HL-60 (cell line): ENCODE measurements at regions not wholly inside any gene's neighbourhood (a gene's known extent, or its start where the extent isn't known, plus 50 kb on each side); places are given as distances from the start of the nearest gene placed in this dataset.

Experiments used
- DNase-seq, 2 experiments: peaks; one replicate each; pipeline ENCODE4 v3.0.0-alpha.2; 2010 to 2020; ENCODE audit warnings: low read depth in 1 of 2, low spot score in 1 of 2
- H3K27ac ChIP-seq: fragments of 250-450 bp; sonication (Bioruptor Pico); replicated peaks from 2 replicates; pipeline ENCODE4 v1.5.1; 2020; ENCODE audit warnings: mild to moderate bottlenecking, moderate library complexity
- H3K27me3 ChIP-seq: fragments of 250-450 bp; sonication (Bioruptor Pico); 2 replicates; pipeline ENCODE4 v1.5.1; 2021; ENCODE audit warnings: mild to moderate bottlenecking, moderate library complexity; ENCODE audit not compliant: insufficient read depth, poor library complexity, severe bottlenecking
- H3K4me3 ChIP-seq: replicated peaks from 2 replicates; pipeline ENCODE4 v1.5.1; 2011; ENCODE audit warnings: mild to moderate bottlenecking, control low read depth, low read length; ENCODE audit not compliant: insufficient read depth
- GABPA ChIP-seq: IDR thresholded peaks from 2 replicates; pipeline ENCODE4 v1.6.1; 2012; ENCODE audit warnings: low read depth
- POLR2AphosphoS5 ChIP-seq: IDR thresholded peaks from 2 replicates; pipeline ENCODE4 v1.6.1; 2012; ENCODE audit warnings: low read depth
- SPI1 ChIP-seq: IDR thresholded peaks from 2 replicates; pipeline ENCODE4 v1.6.1; 2012; ENCODE audit warnings: low read depth, mild to moderate bottlenecking, borderline replicate concordance
- TF ChIP-seq, protein P1 (sequence below): IDR thresholded peaks from one replicate; pipeline ENCODE4 v1.5.1; 2011; ENCODE audit warnings: low read length, control low read depth, inconsistent platforms; ENCODE audit not compliant: insufficient read depth
- TF ChIP-seq, protein P2 (sequence below): IDR thresholded peaks from 2 replicates; pipeline ENCODE4 v1.6.1; 2012; ENCODE audit warnings: low read depth; ENCODE audit not compliant: insufficient replicate concordance

GRCh38 chr3:135889443-135889842 is 76.1 kb upstream of the PPP2R3A start:
- TF ChIP-seq, protein P1, sequence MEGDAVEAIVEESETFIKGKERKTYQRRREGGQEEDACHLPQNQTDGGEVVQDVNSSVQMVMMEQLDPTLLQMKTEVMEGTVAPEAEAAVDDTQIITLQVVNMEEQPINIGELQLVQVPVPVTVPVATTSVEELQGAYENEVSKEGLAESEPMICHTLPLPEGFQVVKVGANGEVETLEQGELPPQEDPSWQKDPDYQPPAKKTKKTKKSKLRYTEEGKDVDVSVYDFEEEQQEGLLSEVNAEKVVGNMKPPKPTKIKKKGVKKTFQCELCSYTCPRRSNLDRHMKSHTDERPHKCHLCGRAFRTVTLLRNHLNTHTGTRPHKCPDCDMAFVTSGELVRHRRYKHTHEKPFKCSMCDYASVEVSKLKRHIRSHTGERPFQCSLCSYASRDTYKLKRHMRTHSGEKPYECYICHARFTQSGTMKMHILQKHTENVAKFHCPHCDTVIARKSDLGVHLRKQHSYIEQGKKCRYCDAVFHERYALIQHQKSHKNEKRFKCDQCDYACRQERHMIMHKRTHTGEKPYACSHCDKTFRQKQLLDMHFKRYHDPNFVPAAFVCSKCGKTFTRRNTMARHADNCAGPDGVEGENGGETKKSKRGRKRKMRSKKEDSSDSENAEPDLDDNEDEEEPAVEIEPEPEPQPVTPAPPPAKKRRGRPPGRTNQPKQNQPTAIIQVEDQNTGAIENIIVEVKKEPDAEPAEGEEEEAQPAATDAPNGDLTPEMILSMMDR: no peak
- TF ChIP-seq SPI1 (no peak), GABPA (no peak), POLR2AphosphoS5 (no peak)
- TF ChIP-seq, protein P2, sequence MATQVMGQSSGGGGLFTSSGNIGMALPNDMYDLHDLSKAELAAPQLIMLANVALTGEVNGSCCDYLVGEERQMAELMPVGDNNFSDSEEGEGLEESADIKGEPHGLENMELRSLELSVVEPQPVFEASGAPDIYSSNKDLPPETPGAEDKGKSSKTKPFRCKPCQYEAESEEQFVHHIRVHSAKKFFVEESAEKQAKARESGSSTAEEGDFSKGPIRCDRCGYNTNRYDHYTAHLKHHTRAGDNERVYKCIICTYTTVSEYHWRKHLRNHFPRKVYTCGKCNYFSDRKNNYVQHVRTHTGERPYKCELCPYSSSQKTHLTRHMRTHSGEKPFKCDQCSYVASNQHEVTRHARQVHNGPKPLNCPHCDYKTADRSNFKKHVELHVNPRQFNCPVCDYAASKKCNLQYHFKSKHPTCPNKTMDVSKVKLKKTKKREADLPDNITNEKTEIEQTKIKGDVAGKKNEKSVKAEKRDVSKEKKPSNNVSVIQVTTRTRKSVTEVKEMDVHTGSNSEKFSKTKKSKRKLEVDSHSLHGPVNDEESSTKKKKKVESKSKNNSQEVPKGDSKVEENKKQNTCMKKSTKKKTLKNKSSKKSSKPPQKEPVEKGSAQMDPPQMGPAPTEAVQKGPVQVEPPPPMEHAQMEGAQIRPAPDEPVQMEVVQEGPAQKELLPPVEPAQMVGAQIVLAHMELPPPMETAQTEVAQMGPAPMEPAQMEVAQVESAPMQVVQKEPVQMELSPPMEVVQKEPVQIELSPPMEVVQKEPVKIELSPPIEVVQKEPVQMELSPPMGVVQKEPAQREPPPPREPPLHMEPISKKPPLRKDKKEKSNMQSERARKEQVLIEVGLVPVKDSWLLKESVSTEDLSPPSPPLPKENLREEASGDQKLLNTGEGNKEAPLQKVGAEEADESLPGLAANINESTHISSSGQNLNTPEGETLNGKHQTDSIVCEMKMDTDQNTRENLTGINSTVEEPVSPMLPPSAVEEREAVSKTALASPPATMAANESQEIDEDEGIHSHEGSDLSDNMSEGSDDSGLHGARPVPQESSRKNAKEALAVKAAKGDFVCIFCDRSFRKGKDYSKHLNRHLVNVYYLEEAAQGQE: no peak

DNA sequence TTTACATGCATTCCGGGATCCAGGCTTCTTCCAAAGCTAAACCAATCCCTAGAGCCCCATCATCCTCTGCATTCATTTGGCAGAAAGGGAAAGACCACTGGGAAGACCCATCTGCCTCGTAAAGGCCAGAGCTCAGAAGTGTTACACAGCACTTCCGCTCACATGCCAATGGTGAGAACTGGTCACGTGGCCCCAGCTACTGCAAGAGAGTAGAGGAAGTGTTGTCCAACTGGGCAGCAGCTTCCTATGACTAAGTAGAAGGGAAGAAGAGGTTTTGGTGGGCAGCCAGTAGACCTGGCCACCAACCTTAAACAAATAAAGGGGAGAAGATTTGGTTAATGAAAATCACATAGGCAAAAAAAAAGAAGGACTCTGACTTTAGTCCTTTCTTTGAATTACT is 74.4 kb upstream of the PPP2R3A start:
- TF ChIP-seq SPI1 (no peak), POLR2AphosphoS5 (no peak), GABPA (no peak)
- TF ChIP-seq, protein P2: no peak
- TF ChIP-seq, protein P1: no peak
- DNase-seq: no peak
- Histone ChIP-seq H3K4me3 (no peak overlapping the region), H3K27ac (no peak overlapping the region), H3K27me3 (no peaks in the 10 kb centered on the region)

More at GRCh38 chr3:135889443-135889842, 76.1 kb upstream of the PPP2R3A start:
- no peaks in the 10 kb centered on the region for H3K27me3 ChIP-seq
- no peak overlapping the region for H3K27ac ChIP-seq
- no peak for DNase-seq
- no peak overlapping the region for H3K4me3 ChIP-seq

GRCh38 chr3:135895106-135895733 is 70.3 kb upstream of the PPP2R3A start:
- H3K4me3 ChIP-seq: no peak overlapping the region
- no peak for TF ChIP-seq POLR2AphosphoS5
- TF ChIP-seq, protein P1: peak; percentile 86
- H3K27ac ChIP-seq: no peak overlapping the region
- H3K27me3 ChIP-seq: no peaks in the 10 kb centered on the region
- DNase-seq: peak; percentile 24 to 52

DNA sequence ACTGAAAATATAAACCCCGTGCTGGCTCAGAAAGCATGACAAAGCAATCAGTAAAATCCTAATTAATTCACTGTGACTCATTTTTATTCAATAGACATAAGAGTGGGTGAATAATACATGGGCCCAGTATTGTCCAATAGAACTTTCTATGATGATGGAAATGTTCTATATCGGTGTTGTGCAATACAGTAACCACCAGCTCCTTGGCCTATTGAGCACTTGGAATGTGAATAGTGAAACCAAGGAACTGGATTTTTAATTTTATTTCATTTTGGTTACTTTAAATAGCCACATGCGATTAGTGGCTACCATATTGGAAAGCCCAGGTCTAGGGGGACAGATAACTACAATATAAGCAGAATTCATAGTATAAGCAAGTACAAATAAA is 69.8 kb upstream of the PPP2R3A start:
- Histone ChIP-seq H3K27me3 (no peaks in the 10 kb centered on the region), H3K4me3 (no peak overlapping the region), H3K27ac (no peak overlapping the region)
- TF ChIP-seq, protein P2: no peak
- TF ChIP-seq, protein P1: no peak
- no peak for TF ChIP-seq GABPA
- TF ChIP-seq SPI1: no peak
- no peak for TF ChIP-seq POLR2AphosphoS5
- DNase-seq: no peak
